Brain pericyte (primary cell): ENCODE measurements at regions not wholly inside any gene's neighbourhood (a gene's known extent, or its start where the extent isn't known, plus 50 kb on each side); places are given as distances from the start of the nearest gene placed in this dataset.
"Not testable (repeated sequence)": the region's sequence is repeated elsewhere in the genome, so short reads cannot be mapped to it uniquely, and the experiment has no call there.

ENCODE experiments used
- DNase-seq: peaks from one replicate; pipeline ENCODE4 v3.0.0-alpha.2; 2012; ENCODE audit warnings: low read depth, low spot score

GRCh38 chr5:56732121-56732520 is 83.2 kb upstream of the MAP3K1 start:
- no peak for DNase-seq

- DNase-seq: not testable (repeated sequence)
These were observed 83.9 kb upstream of the MAP3K1 start for GRCh38 chr5:56731473-56731872.

- DNase-seq: no peak
These were observed 85.9 kb upstream of the MAP3K1 start for GRCh38 chr5:56729488-56729887.

- no peak for DNase-seq
These were observed 89.5 kb upstream of the MAP3K1 start for GRCh38 chr5:56725711-56726411.

GRCh38 chr5:56724857-56725256 is 90.5 kb upstream of the MAP3K1 start:
- not testable (repeated sequence) for DNase-seq

- DNase-seq: no peak
These were observed 93.0 kb upstream of the MAP3K1 start for GRCh38 chr5:56722317-56722716.

- DNase-seq: no peak
These were observed 97.9 kb upstream of the MAP3K1 start for GRCh38 chr5:56717253-56717987.

- DNase-seq: no peak
These were observed 99.4 kb upstream of the MAP3K1 start for GRCh38 chr5:56715986-56716385.

- no peak for DNase-seq
These were observed 102.3 kb upstream of the MAP3K1 start for GRCh38 chr5:56712895-56713591.

GRCh38 chr5:56710826-56711590 is 104.3 kb upstream of the MAP3K1 start:
- no peak for DNase-seq

- no peak for DNase-seq
These were observed 108.8 kb upstream of the MAP3K1 start for GRCh38 chr5:56706504-56706903.

- no peak for DNase-seq
These were observed 110.1 kb upstream of the MAP3K1 start for GRCh38 chr5:56705217-56705616.

- no peak for DNase-seq
These were observed 111.4 kb upstream of the MAP3K1 start for GRCh38 chr5:56703952-56704351.

- no peak for DNase-seq
These were observed 114.6 kb upstream of the MAP3K1 start for GRCh38 chr5:56700711-56701110.

GRCh38 chr5:56699538-56699937 is 115.8 kb upstream of the MAP3K1 start:
- no peak for DNase-seq

GRCh38 chr5:56698463-56699381 is 116.6 kb upstream of the MAP3K1 start:
- no peak for DNase-seq

- peak; percentile 34 for DNase-seq
These were observed 118.4 kb upstream of the MAP3K1 start for GRCh38 chr5:56696900-56697299.

- no peak for DNase-seq
These were observed 122.1 kb upstream of the MAP3K1 start for GRCh38 chr5:56693220-56693579.

GRCh38 chr5:56692359-56693219 is 122.8 kb upstream of the MAP3K1 start:
- no peak for DNase-seq

- no peak for DNase-seq
These were observed 126.9 kb upstream of the MAP3K1 start for GRCh38 chr5:56688402-56688801.
